Ishikawa (cell line): ENCODE measurements at regions not wholly inside any gene's neighbourhood (a gene's known extent, or its start where the extent isn't known, plus 50 kb on each side); places are given as distances from the start of the nearest gene placed in this dataset.

Experiments
- CEBPB ChIP-seq: IDR thresholded peaks from 2 replicates; pipeline ENCODE4 v1.6.1; 2012
- CREB1 ChIP-seq: IDR thresholded peaks from 2 replicates; pipeline ENCODE4 v1.6.1; 2012; ENCODE audit warnings: low read depth
- EGR1 ChIP-seq: IDR thresholded peaks from 2 replicates; pipeline ENCODE4 v1.6.1; 2012
- EP300 ChIP-seq: IDR thresholded peaks from 2 replicates; pipeline ENCODE4 v1.6.1; 2012; ENCODE audit warnings: borderline replicate concordance
- FOXM1 ChIP-seq: IDR thresholded peaks from 2 replicates; pipeline ENCODE4 v1.6.1; 2012; ENCODE audit warnings: low read depth, borderline replicate concordance
- MAX ChIP-seq: IDR thresholded peaks from 2 replicates; pipeline ENCODE4 v1.6.1; 2012
- NFIC ChIP-seq: IDR thresholded peaks from 2 replicates; pipeline ENCODE4 v1.6.1; 2012
- RAD21 ChIP-seq: IDR thresholded peaks from 2 replicates; pipeline ENCODE4 v1.6.1; 2012; ENCODE audit warnings: low read depth
- REST ChIP-seq: IDR thresholded peaks from 2 replicates; pipeline ENCODE4 v1.6.1; 2012; ENCODE audit warnings: low read depth, mild to moderate bottlenecking
- TAF1 ChIP-seq: IDR thresholded peaks from 2 replicates; pipeline ENCODE4 v1.6.1; 2012; ENCODE audit warnings: low read depth, mild to moderate bottlenecking
- TCF12 ChIP-seq: IDR thresholded peaks from 2 replicates; pipeline ENCODE4 v1.6.1; 2012; ENCODE audit warnings: low read depth
- TEAD4 ChIP-seq: IDR thresholded peaks from 2 replicates; pipeline ENCODE4 v1.6.1; 2012
- USF1 ChIP-seq: IDR thresholded peaks from 2 replicates; pipeline ENCODE4 v1.6.1; 2012
- YY1 ChIP-seq: IDR thresholded peaks from 2 replicates; pipeline ENCODE4 v1.6.1; 2012; ENCODE audit warnings: low read depth
- ZBTB7A ChIP-seq: IDR thresholded peaks from 2 replicates; pipeline ENCODE4 v1.6.1; 2012; ENCODE audit warnings: low read depth

- no peak for TF ChIP-seq EGR1
- no peak for TF ChIP-seq YY1
- no peak for TF ChIP-seq FOXM1
- TF ChIP-seq TEAD4 = no peak
- TF ChIP-seq ZBTB7A = no peak
Measured at GRCh38 chr6:120303527-120303926, 954.0 kb upstream of the MAN1A1 start.

- TF ChIP-seq USF1 (no peak), REST (no peak), ZBTB7A (no peak), TEAD4 (no peak), CREB1 (no peak), EGR1 (no peak), CEBPB (no peak), TCF12 (no peak), MAX (no peak), NFIC (no peak), EP300 (no peak), RAD21 (no peak), YY1 (no peak), TAF1 (no peak), FOXM1 (no peak)
Measured at GRCh38 chr6:120302041-120302440, 952.5 kb upstream of the MAN1A1 start.

- TF ChIP-seq USF1 = no peak
- TF ChIP-seq RAD21 = no peak
- TF ChIP-seq NFIC = no peak
- no peak for TF ChIP-seq FOXM1
- no peak for TF ChIP-seq EGR1
- TF ChIP-seq EP300 = no peak
- no peak for TF ChIP-seq TAF1
- TF ChIP-seq YY1 = no peak
- no peak for TF ChIP-seq ZBTB7A
- no peak for TF ChIP-seq TCF12
- TF ChIP-seq REST = no peak
- no peak for TF ChIP-seq CREB1
- TF ChIP-seq TEAD4 = no peak
- no peak for TF ChIP-seq CEBPB
Measured at GRCh38 chr6:120290964-120291363, 941.4 kb upstream of the MAN1A1 start.

GRCh38 chr6:120282005-120282404 is 932.4 kb upstream of the MAN1A1 start:
- no peak for TF ChIP-seq TAF1
- TF ChIP-seq ZBTB7A = no peak
- no peak for TF ChIP-seq USF1

- TF ChIP-seq REST (no peak), EP300 (no peak), YY1 (no peak), RAD21 (no peak), MAX (no peak), TEAD4 (no peak), ZBTB7A (no peak), CEBPB (no peak), CREB1 (no peak)
Measured at GRCh38 chr6:120279466-120280167, 930.1 kb upstream of the MAN1A1 start.
